ENCODE measurements at regions not wholly inside any gene's neighbourhood (a gene's known extent, or its start where the extent isn't known, plus 50 kb on each side); places are given as distances from the start of the nearest gene placed in this dataset.

DNA sequence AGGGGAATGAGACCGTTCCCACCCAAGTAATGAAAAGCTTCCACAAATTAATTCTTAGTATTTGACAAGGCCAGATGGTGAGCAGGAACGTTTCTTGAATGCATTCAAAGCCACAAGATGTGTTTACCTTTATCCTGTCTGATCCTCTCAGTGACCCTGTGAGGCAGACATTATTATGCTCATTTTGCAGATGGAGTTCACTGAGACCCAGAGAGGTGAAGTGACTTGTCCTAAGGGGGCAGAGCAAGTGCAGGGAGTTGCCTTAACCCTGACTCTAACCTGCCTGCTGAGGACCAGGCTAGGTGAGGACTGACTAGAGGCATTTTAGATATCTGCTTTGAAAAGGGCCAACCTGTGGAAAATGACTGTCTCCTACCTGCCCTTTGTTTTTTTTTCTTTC lies 156.7 kb downstream of the HAPSTR1 start:
- DNase-seq (ENCODE audit: low read depth in 1 of 2, low spot score in 1 of 2): no peak

DNA sequence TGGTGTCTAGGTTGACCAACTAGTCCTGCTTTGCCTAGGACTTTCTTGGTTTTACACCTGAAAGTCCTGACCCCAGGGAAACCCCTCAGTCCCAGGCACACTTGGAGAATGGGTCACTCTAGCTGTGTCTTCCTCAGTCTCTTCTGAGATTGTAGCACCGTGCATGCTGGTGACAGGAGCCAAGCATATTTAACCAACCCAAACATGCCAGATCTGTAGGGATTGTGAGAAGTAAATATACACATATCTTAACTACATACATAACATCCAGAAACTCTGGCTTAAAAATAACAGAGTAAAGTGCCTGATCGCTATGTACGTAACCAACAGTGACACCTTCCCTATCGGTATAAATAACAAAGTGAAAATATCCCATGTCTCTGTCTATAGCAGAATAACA lies 158.1 kb downstream of the HAPSTR1 start:
- no peak for DNase-seq (ENCODE audit: low read depth in 1 of 2, low spot score in 1 of 2)

DNA sequence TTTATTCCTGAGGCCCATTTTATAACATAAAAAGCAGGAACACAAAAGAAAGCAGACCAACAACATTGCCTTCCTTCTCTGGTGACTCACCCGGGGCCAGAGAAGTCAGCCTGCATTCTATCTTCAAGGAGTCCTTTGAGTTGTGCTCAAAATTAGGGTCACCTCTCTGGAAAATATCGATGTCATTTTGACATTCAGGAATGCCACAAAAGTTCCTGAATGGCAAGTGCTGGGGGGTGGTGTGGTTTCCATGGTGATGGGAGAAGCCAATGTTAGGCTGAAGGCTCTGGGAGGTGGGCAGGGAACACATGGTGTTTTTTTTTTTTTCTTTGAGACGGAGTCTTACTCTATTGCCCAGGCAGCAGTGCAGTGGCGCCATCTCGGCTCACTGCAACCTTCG lies 159.6 kb downstream of the HAPSTR1 start:
- DNase-seq (ENCODE audit: low read depth in 1 of 2, low spot score in 1 of 2): no peak

DNA sequence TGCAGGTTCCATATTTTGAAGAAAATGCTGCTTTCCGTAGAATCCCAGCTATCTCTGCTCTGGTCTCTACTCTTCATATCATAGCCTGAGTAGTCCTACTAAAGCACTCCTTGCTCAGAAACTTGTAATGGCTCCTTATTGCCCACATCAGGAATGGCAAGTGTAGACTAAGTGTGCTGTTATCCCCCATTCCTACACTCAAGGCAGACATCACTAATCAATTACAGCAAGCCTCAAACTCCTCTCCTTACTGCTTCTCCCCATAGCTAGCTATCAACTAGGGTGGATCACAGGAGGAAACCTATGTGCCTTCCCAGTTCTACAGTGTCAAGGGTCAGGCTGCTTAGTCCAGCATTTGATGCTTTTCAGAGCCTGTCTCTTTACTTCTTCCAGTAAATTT lies 163.4 kb downstream of the HAPSTR1 start:
- DNase-seq (ENCODE audit: low read depth in 1 of 2, low spot score in 1 of 2): no peak

DNA sequence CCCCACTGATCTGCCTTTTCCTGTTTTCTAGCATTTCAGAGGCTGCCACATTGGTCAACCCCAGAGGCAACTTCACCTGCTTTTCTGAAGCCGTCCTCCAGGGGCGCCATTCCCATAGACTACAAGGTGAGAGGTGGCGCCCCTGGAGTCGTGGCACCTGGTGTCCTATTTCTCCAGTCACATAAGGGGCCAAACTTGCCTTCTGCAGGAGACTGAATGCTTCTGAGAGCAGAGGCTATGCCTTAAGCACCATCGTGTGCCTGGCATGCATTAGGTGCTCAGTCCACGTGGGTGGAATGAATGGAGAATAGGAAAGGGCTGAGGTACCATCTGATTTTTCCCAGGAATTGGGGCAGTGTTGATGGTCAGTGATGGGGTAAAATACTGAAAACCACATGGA lies 164.8 kb downstream of the HAPSTR1 start:
- DNase-seq (ENCODE audit: low read depth in 1 of 2, low spot score in 1 of 2): no peak

DNA sequence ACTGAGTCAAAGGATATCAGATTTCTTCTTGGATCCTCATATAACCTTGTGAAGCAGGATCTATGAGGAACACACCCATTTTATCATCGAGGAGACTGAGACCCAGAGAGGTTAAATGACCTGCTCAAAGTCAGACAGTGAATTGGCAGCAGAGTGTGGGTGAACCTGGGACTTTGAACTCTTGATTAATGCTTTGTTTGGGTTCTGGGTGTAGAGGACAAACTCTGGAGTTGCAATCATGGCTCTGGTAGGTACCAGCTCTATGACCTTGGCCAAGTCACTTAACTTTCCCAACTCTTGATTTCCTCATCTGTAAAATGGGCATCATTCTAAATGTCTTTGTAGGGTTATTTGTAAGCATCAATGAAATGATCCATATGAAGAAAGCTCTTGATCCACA lies 166.4 kb downstream of the HAPSTR1 start:
- no peak for DNase-seq (ENCODE audit: low read depth in 1 of 2, low spot score in 1 of 2)

DNA sequence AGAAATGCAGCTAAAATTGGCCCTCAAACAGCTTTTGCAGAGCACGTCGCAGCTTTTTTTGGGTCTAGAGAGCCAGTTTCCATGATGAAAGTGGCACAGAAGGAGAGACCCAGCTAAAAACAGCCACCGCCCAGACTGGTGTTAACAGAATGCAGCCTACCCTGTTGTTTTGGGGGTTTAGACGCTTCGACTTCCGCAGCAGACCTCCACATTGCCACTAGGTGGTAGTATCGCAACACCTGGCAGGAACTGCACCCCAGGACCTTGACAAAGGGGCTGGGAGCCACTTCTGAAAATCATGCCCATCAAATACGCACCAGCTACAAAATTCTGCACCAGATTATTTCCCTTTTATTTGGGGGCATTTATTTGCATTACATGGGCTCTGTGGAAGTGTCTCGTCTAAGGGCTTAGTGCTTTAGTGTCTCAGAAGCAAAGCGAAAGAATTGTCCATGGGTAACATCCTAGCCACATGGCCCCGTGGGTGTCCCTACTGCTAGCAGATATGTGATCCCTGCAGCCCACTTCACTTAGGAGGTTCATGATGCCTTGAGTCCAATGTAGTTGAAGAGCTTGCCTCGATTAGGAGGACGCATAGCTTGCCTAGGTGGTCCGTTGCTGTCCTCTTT lies 167.1 kb downstream of the HAPSTR1 start:
- no peak for DNase-seq (ENCODE audit: low read depth in 1 of 2, low spot score in 1 of 2)

DNA sequence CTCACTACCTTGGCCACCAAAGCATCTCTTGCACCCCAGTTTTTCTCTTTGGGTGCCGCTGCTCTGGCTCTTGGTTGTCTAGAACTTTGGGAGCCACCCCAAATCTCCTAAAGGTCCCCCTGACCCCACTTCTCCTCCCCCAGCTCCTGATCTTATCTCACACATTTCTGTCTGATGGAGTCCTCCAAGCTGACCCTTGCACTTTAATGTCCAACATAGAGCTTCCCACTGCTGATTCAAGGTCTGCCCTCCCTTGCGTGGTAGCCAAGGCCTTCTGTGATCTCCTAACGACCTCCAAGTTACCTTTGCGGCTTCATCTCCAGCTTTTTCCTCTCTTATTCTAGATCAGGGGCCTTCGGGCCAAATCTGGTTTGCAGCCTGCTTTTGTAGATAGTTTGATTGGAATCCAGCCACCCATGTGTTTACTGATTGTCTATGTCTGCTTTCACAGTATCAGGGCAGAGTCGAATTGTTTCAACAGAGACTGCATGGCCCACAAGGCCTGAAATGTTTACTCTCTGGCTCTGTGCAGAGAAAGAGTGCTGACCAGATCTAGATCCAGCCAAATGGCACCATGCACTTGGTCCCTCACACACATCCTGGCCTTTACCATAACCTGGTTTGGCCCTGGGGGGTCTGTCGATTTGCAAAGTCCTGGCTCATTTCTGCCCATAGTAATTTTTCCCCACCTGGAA lies 168.6 kb downstream of the HAPSTR1 start:
- DNase-seq (ENCODE audit: low read depth in 1 of 2, low spot score in 1 of 2): no peak

DNA sequence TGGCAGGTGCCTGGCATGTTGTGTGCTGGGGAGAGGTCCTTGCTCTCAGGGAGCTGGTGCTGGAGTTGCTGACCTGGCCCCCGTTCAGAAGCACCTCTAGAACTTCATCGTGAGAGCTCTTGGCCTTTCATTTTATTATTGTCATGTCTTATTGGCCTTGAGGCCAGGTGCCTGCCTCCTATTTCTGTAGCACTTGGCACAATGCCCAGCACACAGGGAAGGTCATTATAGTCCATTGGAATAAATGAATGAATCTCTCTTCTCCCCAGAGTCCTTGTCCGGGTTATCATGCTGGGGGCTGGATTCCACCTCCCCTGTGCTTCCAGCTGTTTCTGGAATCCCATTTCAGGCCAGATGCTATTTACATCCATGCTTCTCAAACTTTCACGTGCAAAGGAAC lies 169.2 kb downstream of the HAPSTR1 start:
- DNase-seq (ENCODE audit: low read depth in 1 of 2, low spot score in 1 of 2): no peak

DNA sequence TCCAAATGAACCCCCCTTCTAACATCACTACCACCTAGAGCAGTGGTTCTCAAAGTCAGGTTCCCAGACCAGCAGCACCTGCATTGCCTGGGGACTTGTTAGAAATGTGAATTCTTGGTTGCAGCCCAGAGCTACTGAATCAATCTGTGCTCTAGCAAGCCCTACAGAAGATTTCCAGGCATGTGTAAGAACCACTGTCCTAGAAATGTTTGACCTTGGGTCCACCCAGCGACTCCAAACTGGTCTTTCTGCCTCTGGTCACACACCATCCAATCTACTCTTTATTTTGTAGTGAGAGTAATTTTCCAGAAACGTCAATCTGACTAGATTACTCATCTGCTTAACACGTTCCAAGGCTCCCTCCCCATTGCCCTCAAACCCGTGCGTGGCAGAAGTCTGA lies 169.9 kb downstream of the HAPSTR1 start:
- no peak for DNase-seq (ENCODE audit: low read depth in 1 of 2, low spot score in 1 of 2)

DNA sequence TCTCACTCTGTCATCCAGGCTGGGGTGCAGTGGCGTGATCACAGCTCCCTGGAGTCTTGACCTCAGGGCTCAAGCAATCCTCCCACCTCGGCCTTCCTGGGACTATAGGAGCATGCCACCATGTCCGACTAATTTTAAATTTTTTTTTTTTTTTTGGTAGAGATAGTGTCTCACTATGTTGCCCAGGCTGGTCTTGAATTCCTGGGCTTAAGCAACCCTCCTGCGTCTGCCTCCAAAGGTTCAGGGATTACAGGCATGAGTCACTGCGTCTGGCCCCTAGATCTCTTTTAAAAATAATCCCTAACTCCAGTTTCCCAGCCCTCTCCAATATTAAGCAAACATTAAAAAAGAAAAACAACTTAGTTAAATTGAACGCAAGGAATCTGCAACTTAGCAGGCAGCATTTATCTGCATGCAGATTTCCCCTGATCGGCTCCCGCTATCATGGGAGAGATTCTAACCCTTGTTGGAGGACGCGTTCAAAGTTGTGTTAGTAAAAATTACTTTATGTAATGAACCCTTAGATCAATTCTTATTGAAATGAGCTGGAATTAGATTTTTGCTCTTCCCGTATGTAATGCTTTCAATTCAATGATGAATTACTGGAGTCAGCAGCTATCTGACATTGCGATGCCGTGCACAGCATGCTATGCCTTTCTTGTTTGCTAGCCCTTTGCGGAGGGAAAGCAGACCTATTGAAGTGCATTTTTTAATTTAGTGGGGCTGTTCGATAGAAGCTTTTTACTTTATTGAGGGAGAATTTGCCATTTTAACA lies 171.7 kb downstream of the HAPSTR1 start:
- no peak for DNase-seq (ENCODE audit: low read depth in 1 of 2, low spot score in 1 of 2)

DNA sequence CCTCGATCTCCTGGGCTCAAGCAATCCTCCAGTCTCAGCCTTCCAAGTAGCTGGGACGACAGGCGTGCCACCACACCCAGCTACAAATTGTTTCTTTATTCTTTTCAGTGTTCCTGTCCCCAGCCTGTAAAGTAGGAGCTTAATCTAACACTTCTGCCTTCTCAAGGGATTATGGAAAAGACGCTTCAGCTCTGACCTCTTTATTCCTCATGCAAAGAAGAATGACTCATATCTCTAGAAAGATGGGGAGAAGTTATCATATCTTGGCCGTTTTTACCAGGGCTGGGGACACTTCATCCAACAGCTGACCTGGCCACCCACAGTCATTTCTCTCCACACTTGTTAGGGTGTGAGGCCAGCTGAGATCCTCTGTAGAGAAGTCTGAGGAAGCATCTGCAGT lies 172.6 kb downstream of the HAPSTR1 start:
- no peak for DNase-seq (ENCODE audit: low read depth in 1 of 2, low spot score in 1 of 2)

DNA sequence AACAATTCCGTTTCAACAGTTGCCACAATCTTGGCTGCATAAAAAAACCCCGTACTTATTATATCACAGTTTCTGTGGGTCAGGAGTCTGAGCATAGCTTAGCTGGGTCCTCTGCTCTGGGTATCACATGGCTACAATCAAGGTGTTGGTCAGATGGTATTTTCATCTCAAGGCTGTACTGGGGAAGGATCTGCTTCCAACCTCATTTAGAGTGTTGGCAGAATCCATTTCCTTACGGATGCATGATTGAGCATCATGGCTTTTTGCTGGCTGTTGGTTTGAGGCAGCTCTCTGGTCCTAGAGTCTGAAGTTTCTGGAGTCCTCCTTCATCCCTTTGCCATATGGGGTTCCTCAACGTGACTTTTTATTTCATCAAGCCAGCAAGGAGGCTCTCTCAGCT lies 177.0 kb downstream of the HAPSTR1 start:
- no peak for DNase-seq (ENCODE audit: low read depth in 1 of 2, low spot score in 1 of 2)

DNA sequence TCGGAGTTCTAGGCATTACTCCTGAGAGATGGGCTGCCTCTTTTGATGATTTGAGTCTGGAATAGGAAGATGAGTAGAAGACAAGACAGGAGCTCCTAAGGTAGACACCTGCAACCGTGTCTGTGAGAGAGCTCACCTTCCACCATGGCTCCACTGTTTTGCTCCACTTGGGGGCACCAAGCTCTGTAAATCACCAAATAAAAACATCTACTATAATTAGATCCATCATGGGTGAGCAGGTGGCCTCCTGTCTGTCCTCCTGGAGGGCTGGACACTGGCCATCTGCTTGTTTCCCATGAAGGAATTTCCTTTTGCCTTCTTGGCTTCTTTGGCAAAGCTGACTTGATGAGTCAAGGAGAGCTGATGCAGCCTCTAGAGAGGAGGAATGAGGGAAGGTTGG lies 179.0 kb downstream of the HAPSTR1 start:
- no peak for DNase-seq (ENCODE audit: low read depth in 1 of 2, low spot score in 1 of 2)

DNA sequence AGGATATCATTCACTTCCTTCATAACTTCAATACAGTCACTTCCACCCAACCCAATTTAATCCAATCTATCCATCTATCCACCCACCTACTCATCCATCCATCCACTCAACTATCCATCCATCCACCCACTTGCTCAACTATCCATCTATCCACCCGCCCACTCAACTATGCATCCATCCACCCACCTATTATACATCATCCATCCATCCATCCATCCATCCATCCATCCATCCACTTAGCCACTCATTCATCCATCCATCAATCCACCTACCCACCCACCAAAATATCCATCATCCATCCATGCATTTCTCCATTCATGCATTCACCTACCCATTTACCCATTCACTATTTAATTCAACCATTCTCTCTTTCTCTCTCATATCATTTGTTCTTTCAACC lies 179.5 kb downstream of the HAPSTR1 start:
- no peak for DNase-seq (ENCODE audit: low read depth in 1 of 2, low spot score in 1 of 2)

DNA sequence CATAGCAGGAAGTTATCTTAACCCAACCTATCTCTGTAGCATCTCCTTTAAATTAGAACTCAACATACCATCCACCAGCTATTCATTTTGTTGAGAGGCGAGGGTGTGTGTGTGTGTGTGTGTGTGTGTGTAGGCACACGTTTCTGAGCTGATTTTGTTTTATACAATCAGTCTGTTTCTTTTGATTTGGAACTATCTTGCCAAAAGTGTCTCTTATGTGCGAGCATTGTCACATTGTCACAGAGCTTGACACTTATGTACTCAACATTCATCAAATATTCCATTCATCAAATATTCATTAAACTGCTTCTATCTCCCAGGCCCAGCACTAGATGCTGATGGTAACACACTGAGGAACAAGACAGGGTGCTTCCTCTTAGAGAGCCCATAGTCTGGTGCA lies 180.4 kb downstream of the HAPSTR1 start:
- DNase-seq (ENCODE audit: low read depth in 1 of 2, low spot score in 1 of 2): no peak

DNA sequence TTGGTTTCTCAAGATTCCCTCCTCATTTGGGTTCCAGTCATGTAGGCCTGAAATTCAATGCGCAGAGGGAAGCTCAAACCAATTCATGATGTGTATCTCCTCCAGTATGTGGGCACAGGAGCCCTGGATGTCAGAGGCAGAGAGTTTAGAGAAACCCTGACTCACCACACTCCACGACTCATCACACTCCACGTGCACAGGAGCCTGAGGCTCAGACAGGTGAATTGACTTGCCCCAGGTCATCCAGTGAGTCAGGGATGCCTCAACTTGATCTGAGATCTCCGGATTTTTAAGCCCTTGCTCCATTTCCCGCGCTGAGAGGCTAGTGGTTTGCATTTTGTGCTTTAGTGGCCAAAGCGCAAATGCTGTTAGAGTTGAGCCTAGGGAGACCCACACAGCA lies 183.9 kb downstream of the HAPSTR1 start:
- DNase-seq (ENCODE audit: low read depth in 1 of 2, low spot score in 1 of 2): no peak

DNA sequence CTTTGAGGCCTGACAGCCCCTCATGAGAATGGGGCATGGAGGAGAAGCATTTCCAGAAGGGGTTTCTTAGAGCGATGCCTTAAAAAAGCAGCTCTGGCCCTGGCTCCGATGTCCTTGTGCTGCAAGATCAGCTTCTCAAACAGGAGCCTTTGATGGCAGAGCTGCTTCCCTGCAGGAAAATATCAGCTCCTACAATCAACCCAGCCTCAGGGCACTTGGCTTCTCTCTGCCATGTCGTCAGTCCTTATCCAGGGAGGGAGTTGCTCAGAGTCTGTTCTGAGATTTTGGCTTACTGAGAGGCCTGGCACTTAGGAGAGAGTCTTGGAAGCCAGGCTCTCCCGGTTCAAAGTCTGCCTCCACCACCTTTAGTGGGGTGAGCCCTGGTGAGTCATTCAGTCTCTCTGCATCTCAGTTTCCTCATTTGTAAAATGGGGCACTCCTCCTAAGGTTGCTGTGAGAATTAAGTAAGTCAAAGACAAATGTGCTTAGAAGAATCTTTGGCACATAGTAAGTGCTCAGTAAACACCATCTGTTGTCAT lies 184.4 kb downstream of the HAPSTR1 start:
- no peak for DNase-seq (ENCODE audit: low read depth in 1 of 2, low spot score in 1 of 2)

DNA sequence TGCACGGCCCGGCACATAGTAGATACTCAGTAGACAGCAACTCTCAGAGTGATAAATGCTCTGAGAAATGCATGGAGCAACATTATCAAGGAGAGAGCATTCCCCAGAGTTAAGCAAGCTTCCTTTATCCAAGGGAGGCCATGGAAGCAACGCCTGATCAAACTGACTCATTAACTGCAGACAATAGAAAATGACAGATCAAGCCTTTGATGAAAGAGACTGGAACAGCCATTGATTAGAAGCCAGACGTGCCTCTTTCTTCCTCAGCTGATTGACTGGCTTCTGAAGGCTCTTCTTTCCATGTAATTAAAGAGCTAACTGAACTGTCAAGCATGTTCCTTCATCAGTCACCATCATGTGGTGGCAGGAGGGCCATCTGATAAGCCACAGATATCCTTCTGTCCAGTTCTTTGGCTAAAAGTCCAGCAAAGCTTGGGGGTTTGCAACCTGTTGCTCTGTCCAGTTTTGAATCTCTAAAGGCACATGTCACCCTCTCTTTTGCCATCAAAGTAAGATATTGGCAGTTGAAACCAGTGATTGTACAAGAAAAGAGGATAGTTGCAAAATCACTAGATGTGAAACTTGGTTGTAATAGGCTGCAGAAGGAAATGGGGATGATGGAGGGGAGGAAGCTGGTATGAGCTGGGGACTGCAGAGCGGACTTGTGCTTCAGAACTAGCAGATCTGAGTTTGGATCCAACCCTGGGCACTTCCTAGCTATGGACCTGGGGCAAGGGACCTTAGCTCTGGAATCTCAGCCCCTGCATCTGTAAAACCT lies 188.0 kb downstream of the HAPSTR1 start:
- no peak for DNase-seq (ENCODE audit: low read depth in 1 of 2, low spot score in 1 of 2)

DNA sequence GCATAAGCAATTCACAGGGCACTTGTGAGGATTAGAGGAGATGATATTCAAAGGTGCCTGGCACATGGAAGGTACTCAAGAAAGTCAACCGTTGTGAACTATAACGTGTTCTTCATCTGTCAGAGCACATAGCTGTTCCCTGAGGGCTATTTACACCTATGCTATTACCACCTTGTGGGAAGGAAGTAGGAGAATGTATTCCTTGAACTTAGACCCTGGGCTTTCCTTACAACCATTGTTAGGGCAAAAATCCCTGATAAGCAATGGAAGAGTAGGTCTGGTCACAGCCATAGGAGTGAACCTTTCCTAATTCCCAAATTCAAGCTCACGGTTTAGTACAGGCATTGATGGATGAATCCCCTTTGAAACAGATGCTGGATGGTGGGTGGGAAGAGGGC lies 188.6 kb downstream of the HAPSTR1 start:
- DNase-seq (ENCODE audit: low read depth in 1 of 2, low spot score in 1 of 2): no peak

DNA sequence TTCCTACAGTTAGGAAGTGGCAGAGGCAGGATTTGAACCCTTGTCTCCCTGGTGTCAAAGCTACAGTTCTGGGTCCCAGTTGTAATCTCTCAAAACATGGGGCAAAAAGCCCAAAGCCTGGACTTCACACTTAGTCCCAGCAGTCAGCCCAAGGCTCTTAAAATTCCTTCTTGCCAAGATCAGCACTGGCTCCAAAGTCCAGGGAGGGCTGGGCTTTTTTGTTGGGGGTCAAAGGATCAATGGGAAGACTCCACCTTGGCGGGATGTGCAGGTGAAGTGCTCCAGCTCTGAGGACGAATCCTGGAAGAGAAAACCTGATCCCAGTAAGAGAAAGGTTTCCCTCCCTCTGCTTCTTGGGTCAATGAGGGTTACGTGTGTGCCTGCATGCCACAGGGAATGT lies 195.5 kb downstream of the HAPSTR1 start:
- no peak for DNase-seq (ENCODE audit: low read depth in 1 of 2, low spot score in 1 of 2)

DNA sequence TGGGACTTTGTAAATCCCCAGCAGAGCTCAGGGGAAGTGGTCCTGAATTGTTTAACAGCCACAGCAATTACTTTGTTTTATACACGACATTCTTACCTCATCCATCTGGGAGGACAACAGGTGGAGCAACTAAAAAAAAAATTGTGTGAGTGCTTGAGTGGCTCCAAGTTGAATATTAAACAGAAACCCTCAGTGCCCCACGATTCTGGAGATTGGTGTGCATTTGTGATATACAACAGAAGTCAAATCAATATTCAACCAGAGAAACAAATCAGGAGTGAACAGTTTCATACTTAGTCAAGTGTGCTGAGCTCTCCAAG lies 204.8 kb downstream of the HAPSTR1 start:
- DNase-seq (ENCODE audit: low read depth in 1 of 2, low spot score in 1 of 2): no peak

Data from activated CD4-positive, alpha-beta T cell treated with anti-CD3 and anti-CD28 coated beads, Interleukin-2, amount 50 U/mL, for 24 hours (primary cell).